ENCODE measurements at regions not wholly inside any gene's neighbourhood (a gene's known extent, or its start where the extent isn't known, plus 50 kb on each side); places are given as distances from the start of the nearest gene placed in this dataset.
A peak's percentile ranks its signal among the peaks of the same experiment; 100 is the strongest.

- TF ChIP-seq POLR2A (IDR thresholded peaks at IDR 0.05) (no peak), CTCF (IDR thresholded peaks at IDR 0.05 in 4 of 5, conservative IDR thresholded peaks at IDR 0.05 in 1 of 5) (peak in 4 of 5 experiments; percentile 30 to 71 (median 61))
Observed at GRCh38 chr9:79129865-79130480, 441.8 kb upstream of the TLE4 start.

Measured in gastrocnemius medialis (tissue), 4 donors.